Muscle of leg (tissue), 3 donors: ENCODE measurements at regions not wholly inside any gene's neighbourhood (a gene's known extent, or its start where the extent isn't known, plus 50 kb on each side); places are given as distances from the start of the nearest gene placed in this dataset.
A peak's percentile ranks its signal among the peaks of the same experiment; 100 is the strongest.

Source experiments
- DNase-seq: peaks from one replicate; pipeline ENCODE4 v3.0.0; 2013
- H3K27ac ChIP-seq: one replicate; pipeline ENCODE4 v1.5.1; 2013; ENCODE audit warnings: mild to moderate bottlenecking, low read length, control low read depth
- H3K27me3 ChIP-seq: one replicate; pipeline ENCODE4 v1.6.1; 2013; ENCODE audit warnings: low read length; ENCODE audit not compliant: control insufficient read depth, insufficient read depth
- H3K36me3 ChIP-seq: one replicate; pipeline ENCODE4 v1.6.1; 2013; ENCODE audit warnings: low read length; ENCODE audit not compliant: control insufficient read depth, insufficient read depth
- H3K4me1 ChIP-seq: one replicate; pipeline ENCODE4 v1.6.1; 2013; ENCODE audit warnings: low read length; ENCODE audit not compliant: control insufficient read depth, insufficient read depth
- H3K4me3 ChIP-seq: one replicate; pipeline ENCODE4 v1.5.1; 2013; ENCODE audit warnings: low read length, control low read depth
- H3K9me3 ChIP-seq: replicated peaks from 2 replicates; pipeline ENCODE4 v1.6.1; 2013; ENCODE audit warnings: low read depth, low read length; ENCODE audit not compliant: control insufficient read depth
- WGBS: methylation state at CpG from one replicate; pipeline ENCODE4 v1.1.5; 2013; ENCODE audit warnings: missing lambda C conversion rate; ENCODE audit not compliant: insufficient coverage; 5-methylcytosine and 5-hydroxymethylcytosine counted together

GRCh38 chr5:155068616-155069100 is 55.1 kb downstream of the KIF4B start:
- H3K4me3 ChIP-seq, result no peak overlapping the region
- peaks cover 2% of the 10 kb centered on the region for H3K27me3 ChIP-seq
- WGBS, result 64% methylated on average over 1 of the region's 4 CpGs
- no peak overlapping the region for H3K27ac ChIP-seq
- no peaks in the 10 kb centered on the region for H3K9me3 ChIP-seq
- H3K36me3 ChIP-seq, result no peaks in the 10 kb centered on the region
- no peaks in the 10 kb centered on the region for H3K4me1 ChIP-seq
- DNase-seq, result no peak

DNA sequence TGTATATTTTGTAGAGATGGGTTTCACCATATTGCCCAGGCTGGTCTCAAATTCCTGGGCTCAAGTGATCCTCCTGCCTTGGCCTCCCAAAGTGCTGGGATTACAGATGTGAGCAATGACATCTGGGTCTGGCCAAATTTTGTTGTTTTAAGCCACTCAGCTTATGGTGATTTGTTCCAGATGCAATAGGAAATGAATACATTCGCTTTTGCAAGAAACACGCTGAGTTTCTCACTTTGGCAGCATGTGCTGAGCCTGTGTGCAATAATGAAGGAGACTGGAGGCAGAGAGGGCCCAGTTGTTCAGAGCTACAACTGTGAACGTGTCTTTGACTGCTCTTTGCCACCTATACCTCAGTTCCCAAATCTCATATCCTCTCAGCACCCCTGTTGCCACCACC is 56.4 kb downstream of the KIF4B start:
- Histone ChIP-seq H3K4me1 (no peaks in the 10 kb centered on the region), H3K9me3 (no peaks in the 10 kb centered on the region), H3K27me3 (peaks cover 2% of the 10 kb centered on the region), H3K36me3 (no peaks in the 10 kb centered on the region), H3K4me3 (no peak overlapping the region), H3K27ac (no peak overlapping the region)
- peak; percentile 22 for DNase-seq
- 0% methylated on average over 1 of the region's 3 CpGs for WGBS

DNA sequence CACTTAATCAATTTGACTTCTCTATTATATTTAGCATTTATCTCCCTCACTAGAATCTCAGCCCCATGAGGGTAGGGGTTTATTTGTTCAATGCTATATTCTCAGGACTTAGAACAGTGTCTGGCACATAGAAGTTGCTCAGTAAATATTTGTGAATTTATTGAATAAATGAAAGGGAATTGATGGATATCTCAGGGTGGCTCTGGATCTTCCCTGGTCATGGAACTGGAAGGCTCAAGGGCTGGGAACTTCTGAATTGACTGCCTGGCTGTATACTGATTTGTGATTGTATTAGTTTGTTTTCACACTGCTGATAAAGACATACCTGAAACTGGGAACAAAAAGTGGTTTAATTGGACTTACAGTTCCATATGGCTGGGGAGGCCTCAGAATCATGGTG is 57.2 kb downstream of the KIF4B start:
- Histone ChIP-seq H3K27ac (no peak overlapping the region), H3K9me3 (no peaks in the 10 kb centered on the region), H3K36me3 (no peaks in the 10 kb centered on the region), H3K4me1 (no peaks in the 10 kb centered on the region), H3K4me3 (no peak overlapping the region), H3K27me3 (peaks cover 2% of the 10 kb centered on the region)
- DNase-seq, result no peak

DNA sequence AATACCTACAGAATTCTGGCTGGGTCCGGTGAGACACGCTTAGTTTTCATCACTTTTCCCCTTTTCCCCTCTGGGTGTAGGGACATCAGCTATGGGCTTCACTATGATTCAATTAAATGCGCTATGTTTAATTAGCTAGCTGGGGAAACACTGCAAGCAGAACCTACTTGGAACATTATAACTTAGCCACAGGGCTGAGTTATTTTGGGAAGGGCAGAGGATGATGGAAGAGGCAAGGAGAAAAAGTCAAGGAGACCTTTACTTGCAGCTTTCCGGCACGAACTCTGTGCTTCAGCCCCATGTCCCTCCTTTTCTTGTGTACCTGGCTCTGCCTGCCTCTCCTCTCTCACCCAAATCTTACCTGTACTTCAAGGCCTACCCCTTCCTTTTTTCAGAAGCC is 62.8 kb downstream of the KIF4B start:
- no peak for DNase-seq
- Histone ChIP-seq H3K4me3 (no peak overlapping the region), H3K9me3 (no peaks in the 10 kb centered on the region), H3K27me3 (no peaks in the 10 kb centered on the region), H3K4me1 (no peaks in the 10 kb centered on the region), H3K27ac (no peak overlapping the region), H3K36me3 (no peaks in the 10 kb centered on the region)
- WGBS, result no CpG with 5 or more reads among the region's 5 CpGs

- no peak for DNase-seq
- Histone ChIP-seq H3K9me3 (no peaks in the 10 kb centered on the region), H3K4me3 (no peak overlapping the region), H3K27me3 (no peaks in the 10 kb centered on the region), H3K36me3 (no peaks in the 10 kb centered on the region), H3K27ac (no peak overlapping the region), H3K4me1 (no peaks in the 10 kb centered on the region)
- no CpG with 5 or more reads among the region's 3 CpGs for WGBS
Observed at GRCh38 chr5:155079698-155080097, 66.1 kb downstream of the KIF4B start.

GRCh38 chr5:155080721-155081120 is 67.2 kb downstream of the KIF4B start:
- Histone ChIP-seq H3K36me3 (no peaks in the 10 kb centered on the region), H3K9me3 (no peaks in the 10 kb centered on the region), H3K27ac (no peak overlapping the region), H3K27me3 (no peaks in the 10 kb centered on the region), H3K4me1 (no peaks in the 10 kb centered on the region), H3K4me3 (no peak overlapping the region)
- no peak for DNase-seq
- WGBS, result 25% methylated on average over 1 of the region's 3 CpGs

DNA sequence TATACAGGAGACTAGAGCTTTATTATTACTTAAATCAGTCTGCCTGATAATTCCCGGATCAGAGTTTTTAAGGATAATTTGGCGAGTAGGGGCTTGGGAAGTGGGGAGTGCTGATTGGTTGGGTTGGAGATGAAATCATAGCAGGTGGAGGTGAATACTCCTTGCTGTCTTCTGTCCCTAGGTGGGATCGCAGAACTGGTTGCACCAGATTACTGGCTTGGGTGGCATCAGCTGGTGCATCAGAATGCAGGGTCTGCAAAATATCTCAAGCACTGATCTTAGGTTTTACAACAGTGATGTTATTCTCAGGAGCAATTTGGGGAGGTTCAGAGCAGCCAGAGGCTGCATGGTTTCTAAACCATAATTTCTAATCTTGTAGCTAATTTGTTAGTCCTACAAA is 68.1 kb downstream of the KIF4B start:
- H3K27me3 ChIP-seq, result no peaks in the 10 kb centered on the region
- H3K27ac ChIP-seq, result no peak overlapping the region
- no peaks in the 10 kb centered on the region for H3K36me3 ChIP-seq
- no peaks in the 10 kb centered on the region for H3K4me1 ChIP-seq
- H3K9me3 ChIP-seq, result no peaks in the 10 kb centered on the region
- H3K4me3 ChIP-seq, result no peak overlapping the region
- no peak for DNase-seq
- 100% methylated on average over 1 of the region's 3 CpGs for WGBS

- Histone ChIP-seq H3K4me1 (no peaks in the 10 kb centered on the region), H3K27ac (no peak overlapping the region), H3K9me3 (no peaks in the 10 kb centered on the region), H3K27me3 (no peaks in the 10 kb centered on the region), H3K36me3 (no peaks in the 10 kb centered on the region), H3K4me3 (no peak overlapping the region)
- no peak for DNase-seq
- WGBS, result 64% methylated on average over 3 of the region's 4 CpGs
Observed at GRCh38 chr5:155082401-155082800, 68.8 kb downstream of the KIF4B start.

DNA sequence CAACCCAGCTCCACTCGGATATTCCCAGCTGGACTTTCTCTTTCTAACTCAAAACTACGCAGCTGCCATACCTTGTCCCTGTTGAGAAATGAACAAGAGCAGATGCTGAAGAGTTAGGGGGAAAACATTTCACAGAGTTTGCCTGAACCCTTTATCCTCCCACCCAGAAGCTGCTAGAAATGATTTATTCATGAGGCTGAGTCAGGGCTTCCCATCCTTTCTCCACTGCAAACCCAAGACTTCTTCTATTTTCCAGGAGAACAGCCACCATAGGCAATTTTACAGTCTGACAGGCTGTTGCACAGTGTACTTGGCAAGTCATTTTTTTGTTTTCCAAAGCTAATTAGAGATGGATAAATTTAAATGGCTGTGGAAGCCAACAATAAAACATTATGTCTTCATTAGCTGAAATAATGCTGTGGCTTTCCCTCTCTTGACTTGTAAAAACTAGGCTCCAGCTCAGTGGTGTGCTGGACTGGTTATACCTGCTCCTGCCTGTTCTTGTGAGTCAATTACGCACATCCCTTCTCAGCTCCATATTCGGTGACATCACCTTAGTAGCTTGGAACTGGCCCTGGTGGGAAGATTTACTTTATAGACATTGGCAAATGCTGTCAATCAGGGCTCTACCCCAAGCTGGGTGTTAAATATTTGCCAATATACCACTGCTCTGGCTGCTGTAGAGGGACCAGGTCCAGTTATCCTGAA is 71.9 kb downstream of the KIF4B start:
- Histone ChIP-seq H3K36me3 (no peaks in the 10 kb centered on the region), H3K27ac (no peak overlapping the region), H3K4me3 (no peak overlapping the region), H3K27me3 (no peaks in the 10 kb centered on the region), H3K9me3 (no peaks in the 10 kb centered on the region), H3K4me1 (no peaks in the 10 kb centered on the region)
- no peak for DNase-seq
- no CpG with 5 or more reads among the region's 4 CpGs for WGBS

GRCh38 chr5:155087036-155087435 is 73.5 kb downstream of the KIF4B start:
- 70% methylated on average over 2 of the region's 4 CpGs for WGBS
- no peak overlapping the region for H3K4me3 ChIP-seq
- no peaks in the 10 kb centered on the region for H3K36me3 ChIP-seq
- no peaks in the 10 kb centered on the region for H3K27me3 ChIP-seq
- no peaks in the 10 kb centered on the region for H3K4me1 ChIP-seq
- H3K9me3 ChIP-seq, result no peaks in the 10 kb centered on the region
- H3K27ac ChIP-seq, result no peak overlapping the region
- DNase-seq, result no peak

DNA sequence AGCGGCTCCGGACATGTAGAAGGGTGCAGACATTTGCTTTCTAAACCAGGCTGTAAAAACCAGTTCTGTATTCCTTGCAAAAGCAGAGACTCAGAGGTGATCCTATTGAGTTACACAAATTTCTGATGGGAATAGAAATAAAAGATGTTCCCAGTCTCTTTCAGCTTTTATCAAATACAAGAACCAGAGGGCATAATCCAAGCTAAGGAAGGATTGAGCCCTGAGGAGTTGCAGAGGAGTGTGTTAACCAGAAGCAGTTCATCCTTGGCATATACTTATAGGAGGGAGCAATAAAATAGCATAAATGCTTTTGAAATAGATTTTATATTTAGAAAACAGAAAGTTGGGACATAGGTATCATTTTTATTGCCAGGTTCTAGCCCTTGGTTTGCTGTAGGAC is 75.3 kb downstream of the KIF4B start:
- WGBS, result 73% methylated on average over 2 of the region's 2 CpGs
- peak; percentile 4 for DNase-seq

More for the DNA sequence above, 75.3 kb downstream of the KIF4B start:
- Histone ChIP-seq H3K36me3 (no peaks in the 10 kb centered on the region), H3K27ac (no peak overlapping the region), H3K4me3 (no peak overlapping the region), H3K9me3 (no peaks in the 10 kb centered on the region), H3K27me3 (no peaks in the 10 kb centered on the region), H3K4me1 (no peaks in the 10 kb centered on the region)
